ENCODE measurements at regions not wholly inside any gene's neighbourhood (a gene's known extent, or its start where the extent isn't known, plus 50 kb on each side); places are given as distances from the start of the nearest gene placed in this dataset.

- no peak for DNase-seq
Observed at GRCh38 chr9:81532251-81532650, 157.1 kb downstream of the TLE1 start.

- no peak for DNase-seq
Observed at GRCh38 chr9:81531511-81531910, 157.8 kb downstream of the TLE1 start.

- DNase-seq, result no peak
Observed at GRCh38 chr9:81530846-81531245, 158.5 kb downstream of the TLE1 start.

GRCh38 chr9:81530310-81530810 is 159.0 kb downstream of the TLE1 start:
- no peak for DNase-seq

GRCh38 chr9:81529556-81530193 is 159.7 kb downstream of the TLE1 start:
- DNase-seq, result no peak

- DNase-seq, result no peak
Observed at GRCh38 chr9:81526587-81526986, 162.8 kb downstream of the TLE1 start.

- peak; percentile 10 for DNase-seq
Observed at GRCh38 chr9:81522716-81523551, 166.4 kb downstream of the TLE1 start.

- no peak for DNase-seq
Observed at GRCh38 chr9:81521892-81522291, 167.5 kb downstream of the TLE1 start.

- no peak for DNase-seq
Observed at GRCh38 chr9:81519816-81520495, 169.4 kb downstream of the TLE1 start.

- no peak for DNase-seq
Observed at GRCh38 chr9:81517954-81518353, 171.4 kb downstream of the TLE1 start.

GRCh38 chr9:81513059-81513458 is 176.3 kb downstream of the TLE1 start:
- DNase-seq, result no peak

- DNase-seq, result no peak
Observed at GRCh38 chr9:81512641-81513040, 176.7 kb downstream of the TLE1 start.

- DNase-seq, result no peak
Observed at GRCh38 chr9:81508476-81508875, 180.9 kb downstream of the TLE1 start.

GRCh38 chr9:81506941-81507864 is 182.1 kb downstream of the TLE1 start:
- DNase-seq, result no peak

GRCh38 chr9:81499594-81499993 is 189.8 kb downstream of the TLE1 start:
- DNase-seq, result no peak

GRCh38 chr9:81499021-81499454 is 190.3 kb downstream of the TLE1 start:
- no peak for DNase-seq

- DNase-seq, result no peak
Observed at GRCh38 chr9:81498576-81498975, 190.8 kb downstream of the TLE1 start.

- no peak for DNase-seq
Observed at GRCh38 chr9:81497091-81497490, 192.3 kb downstream of the TLE1 start.

- no peak for DNase-seq
Observed at GRCh38 chr9:81492710-81493447, 196.5 kb downstream of the TLE1 start.

GRCh38 chr9:81490605-81491331 is 198.6 kb downstream of the TLE1 start:
- no peak for DNase-seq

- DNase-seq, result peak; percentile 1
Observed at GRCh38 chr9:81489046-81489445, 200.3 kb downstream of the TLE1 start.
